Skin epidermis (tissue), 12 donors: ENCODE measurements at regions not wholly inside any gene's neighbourhood (a gene's known extent, or its start where the extent isn't known, plus 50 kb on each side); places are given as distances from the start of the nearest gene placed in this dataset.
A peak's percentile ranks its signal among the peaks of the same experiment; 100 is the strongest.
"Not testable (repeated sequence)": the region's sequence is repeated elsewhere in the genome, so short reads cannot be mapped to it uniquely, and the experiment has no call there.

Source experiments
- H3K27ac ChIP-seq, 21 experiments: fragments of 200-600 bp; sonication (generic) in 11 of 21; one replicate each; pipeline ENCODE4 v1.5.0; 2020; ENCODE audit warnings: mild to moderate bottlenecking in 3 of 21, inconsistent platforms in 2 of 21, moderate library complexity in 2 of 21
- H3K4me3 ChIP-seq, 7 experiments: fragments of 200-600 bp; sonication (generic) in 2 of 7; one replicate each; pipeline ENCODE4 v1.5.0; 2020; ENCODE audit warnings: inconsistent platforms in 2 of 7, mild to moderate bottlenecking in 2 of 7, moderate library complexity in 1 of 7

DNA sequence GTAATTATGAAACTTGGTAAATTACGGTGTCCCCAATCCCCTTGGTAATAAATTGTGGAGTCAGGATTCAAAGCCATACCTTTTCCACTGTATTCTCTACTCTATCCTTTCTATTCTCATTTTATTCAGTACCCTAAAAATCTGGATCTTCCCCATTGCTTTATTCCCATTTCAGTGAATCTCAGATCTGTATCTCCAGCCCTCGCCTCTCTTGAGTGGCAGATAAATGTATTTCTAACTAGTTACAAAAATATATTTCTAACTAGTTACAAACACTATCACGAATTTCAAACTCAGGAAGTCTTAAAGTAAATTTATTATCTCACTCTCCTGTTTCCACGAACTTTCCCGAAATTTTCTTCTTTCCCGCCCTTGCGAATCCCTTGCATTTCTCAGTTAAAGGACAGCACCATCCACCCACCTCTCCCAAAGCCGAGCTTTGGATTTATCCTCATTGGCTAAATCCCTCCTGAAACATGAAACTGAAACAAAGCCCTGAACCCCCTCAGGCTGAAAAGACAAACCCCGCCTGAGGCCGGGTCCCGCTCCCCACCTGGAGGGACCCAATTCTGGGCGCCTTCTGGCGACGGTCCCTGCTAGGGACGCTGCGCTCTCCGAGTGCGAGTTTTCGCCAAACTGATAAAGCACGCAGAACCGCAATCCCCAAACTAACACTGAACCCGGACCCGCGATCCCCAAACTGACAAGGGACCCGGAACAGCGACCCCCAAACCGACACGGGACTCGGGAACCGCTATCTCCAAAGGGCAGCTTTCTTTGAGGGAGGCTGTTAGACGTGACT is 164.3 kb upstream of the PABPC3 start:
- Histone ChIP-seq H3K27ac (no peak overlapping the region), H3K4me3 (no peak overlapping the region)

DNA sequence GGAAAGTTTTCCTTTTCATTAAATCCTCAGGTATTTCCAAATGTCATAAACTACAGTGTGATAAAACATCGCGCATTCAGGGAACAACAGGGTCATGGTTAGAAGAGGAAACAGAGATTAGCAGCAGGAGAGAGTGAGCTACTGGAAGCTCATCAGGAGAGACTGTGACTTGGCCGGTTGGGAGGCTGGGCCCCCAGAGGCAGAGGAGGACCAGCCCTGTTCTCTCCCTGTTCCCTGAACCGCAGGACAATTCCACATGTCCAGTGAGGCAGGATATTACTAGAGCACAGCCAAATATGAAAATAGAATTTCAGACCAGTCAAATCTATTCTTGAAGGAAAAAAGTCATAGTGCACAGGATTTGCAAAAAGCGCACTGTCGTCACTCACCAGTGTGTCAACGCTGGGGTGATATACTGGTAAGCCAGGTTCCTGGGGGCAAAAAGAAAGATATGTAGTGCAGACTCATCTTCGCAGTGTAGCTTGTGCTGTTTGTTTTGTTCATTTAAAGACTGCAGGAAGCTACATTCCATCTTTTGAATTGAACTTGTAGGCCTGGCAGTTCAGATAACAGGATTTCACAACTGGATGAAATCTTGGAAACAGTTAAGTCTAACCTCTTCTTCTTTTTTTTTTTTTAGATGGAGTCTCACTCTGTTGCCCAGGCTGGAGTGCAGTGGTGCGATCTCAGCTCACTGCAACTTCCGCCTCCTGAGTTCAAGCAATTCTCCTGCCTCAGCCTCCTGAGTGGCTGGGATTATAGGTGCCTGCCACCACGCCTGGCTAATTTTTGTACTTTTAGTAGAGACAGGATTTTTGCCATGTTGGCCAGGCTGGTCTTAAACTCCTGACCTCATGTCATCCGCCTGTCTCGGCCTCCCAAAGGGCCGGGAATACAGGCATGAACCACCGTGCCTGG is 162.6 kb upstream of the PABPC3 start:
- H3K27ac ChIP-seq, H3K4me3 ChIP-seq: not testable (repeated sequence)

DNA sequence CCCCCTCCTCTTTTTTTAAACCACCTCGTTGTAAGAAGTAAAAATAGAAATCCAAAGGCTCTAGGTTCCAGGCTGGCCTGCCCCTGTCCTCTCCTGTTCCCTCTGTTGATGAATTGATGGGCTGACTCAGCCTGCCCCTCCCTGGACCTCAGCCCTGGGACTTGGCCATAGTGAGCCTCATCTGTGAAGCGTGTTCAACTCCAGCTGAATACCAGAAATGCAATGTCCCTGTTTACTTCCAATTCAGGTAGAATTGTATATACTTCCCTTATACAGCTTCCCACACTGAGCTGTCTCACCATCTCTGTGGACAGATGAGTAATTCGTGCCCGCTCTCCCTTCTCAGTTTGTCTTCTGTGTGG is 161.9 kb upstream of the PABPC3 start:
- H3K27ac ChIP-seq, H3K4me3 ChIP-seq: not testable (repeated sequence)

DNA sequence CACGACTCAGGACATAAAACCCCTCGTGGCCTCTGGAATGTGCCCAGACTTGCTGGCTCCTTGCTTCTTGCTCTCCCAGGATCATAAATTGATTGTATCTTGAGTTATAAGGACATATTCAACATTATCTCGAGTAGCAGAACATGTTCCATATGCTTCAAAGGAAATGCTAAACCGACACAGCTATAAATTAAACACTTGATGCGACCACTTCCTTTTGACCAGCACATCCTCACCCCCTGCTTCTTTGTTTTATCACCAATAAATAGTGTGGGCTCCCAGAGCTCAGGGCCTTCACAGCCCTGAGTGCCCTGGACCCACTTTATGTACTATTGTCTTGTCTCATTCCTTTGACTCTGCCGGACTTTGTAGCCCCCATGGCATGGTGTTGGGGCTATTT is 157.0 kb upstream of the PABPC3 start:
- Histone ChIP-seq H3K27ac (no peak overlapping the region), H3K4me3 (no peak overlapping the region)

DNA sequence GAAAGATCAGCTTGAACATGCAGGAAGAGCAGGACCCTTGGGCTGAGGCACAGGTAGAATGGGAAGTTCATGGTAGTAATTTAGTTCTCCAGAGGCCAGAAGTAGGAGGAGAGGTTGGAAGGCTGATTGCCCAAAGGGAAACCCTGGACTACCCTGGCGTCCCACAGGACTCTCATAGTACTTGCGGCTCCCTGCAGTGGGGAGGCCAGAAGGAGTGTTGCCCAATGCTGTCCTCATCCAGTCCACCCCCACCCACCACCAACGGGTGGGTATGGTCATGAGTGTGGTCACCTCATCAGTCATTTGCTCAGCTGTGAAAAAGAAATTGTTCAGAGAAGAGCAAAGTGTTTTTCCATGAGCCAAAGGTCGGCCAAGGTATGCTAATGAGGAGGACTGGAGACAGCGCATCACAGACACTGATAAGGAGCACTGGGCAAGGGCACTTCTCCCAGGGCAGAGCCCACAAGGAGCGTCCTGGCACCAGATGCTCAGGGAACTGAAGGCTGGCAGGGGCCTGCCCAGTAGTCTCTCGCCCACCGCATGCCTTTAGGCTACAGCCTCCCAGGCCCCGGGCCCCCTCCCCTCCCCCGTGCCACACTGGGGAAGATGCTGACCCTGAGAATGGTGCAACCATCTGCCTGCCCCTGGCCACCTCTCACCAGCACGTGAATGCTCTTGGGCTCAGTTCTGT is 154.8 kb upstream of the PABPC3 start:
- H3K27ac ChIP-seq, H3K4me3 ChIP-seq: not testable (repeated sequence)

DNA sequence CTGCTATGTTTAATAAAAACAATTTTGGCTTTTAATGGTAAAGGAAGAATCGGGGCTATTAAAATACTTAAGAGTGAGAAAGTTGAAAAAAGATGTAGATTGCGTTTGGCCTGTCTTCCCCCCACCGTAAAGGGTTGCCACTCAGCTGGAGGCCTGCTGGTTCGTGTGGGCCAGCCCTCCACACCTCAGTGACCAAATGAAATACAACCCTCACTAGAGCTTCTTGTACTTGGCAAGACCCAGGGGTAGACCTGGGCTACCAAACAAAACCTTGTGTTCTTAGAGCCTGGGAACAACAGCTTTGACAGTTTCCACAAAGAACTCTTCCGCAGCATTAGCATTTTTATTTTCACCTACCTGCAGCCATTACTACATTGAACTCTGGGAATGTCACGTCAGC is 152.8 kb upstream of the PABPC3 start:
- no peak overlapping the region for H3K27ac ChIP-seq
- H3K4me3 ChIP-seq, result no peak overlapping the region

DNA sequence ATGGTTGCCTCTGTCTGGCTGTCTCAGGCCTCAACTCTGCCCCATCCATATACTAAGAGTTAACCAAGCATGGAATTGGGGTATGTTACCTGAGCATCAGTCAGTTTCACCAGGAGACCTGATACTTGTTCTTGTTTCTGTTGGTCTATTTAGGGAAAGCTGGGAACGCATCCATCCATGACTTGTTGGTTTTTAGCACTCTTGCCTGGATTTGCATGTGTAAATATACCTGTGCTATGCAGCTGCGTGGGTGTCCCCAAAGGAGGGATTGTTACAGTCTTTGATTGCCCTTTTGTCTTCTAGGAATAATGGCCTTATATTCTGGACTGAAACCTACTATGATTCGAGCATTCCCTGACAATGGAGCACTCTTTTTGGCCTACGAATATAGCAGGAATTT is 151.9 kb upstream of the PABPC3 start:
- H3K27ac ChIP-seq, H3K4me3 ChIP-seq: not testable (repeated sequence)

DNA sequence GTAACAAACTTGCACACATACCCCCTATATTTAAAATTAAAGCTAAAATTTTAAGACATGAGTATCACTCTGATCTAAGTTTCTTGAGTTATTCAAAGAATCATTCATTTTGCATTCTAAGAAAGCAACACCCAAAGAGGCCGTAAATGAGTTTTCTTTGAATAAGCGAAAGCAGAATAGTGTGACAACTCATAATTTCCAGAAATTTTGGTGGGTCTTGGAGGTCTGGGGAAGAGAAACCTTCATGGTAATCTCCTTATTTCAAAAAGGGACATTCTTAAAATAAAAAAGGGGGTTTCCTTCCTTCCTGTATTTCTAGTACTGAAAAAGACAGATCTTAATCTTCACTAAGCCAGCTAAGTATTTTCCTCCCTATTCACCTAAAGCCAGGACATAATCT is 147.0 kb upstream of the PABPC3 start:
- H3K27ac ChIP-seq, H3K4me3 ChIP-seq: not testable (repeated sequence)

DNA sequence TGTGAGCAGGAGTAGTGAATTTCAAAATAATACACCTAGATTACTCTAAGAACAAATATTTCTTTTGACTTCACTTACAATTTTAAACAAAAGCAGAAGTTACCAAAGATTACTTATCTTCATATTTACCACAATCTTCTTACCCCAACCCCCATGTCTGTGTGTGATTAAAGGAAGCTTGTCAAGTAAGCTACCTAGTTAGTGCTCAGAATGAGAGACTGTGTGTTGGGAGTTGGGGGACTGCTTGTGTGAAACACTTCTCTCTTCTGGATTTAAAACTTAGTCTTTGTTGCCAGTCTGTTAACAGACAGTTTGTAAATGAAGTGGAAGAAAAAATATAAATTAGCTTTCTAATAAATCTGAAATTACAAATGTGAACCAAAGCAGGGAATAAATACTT is 145.3 kb upstream of the PABPC3 start:
- H3K4me3 ChIP-seq, H3K27ac ChIP-seq: not testable (repeated sequence)

DNA sequence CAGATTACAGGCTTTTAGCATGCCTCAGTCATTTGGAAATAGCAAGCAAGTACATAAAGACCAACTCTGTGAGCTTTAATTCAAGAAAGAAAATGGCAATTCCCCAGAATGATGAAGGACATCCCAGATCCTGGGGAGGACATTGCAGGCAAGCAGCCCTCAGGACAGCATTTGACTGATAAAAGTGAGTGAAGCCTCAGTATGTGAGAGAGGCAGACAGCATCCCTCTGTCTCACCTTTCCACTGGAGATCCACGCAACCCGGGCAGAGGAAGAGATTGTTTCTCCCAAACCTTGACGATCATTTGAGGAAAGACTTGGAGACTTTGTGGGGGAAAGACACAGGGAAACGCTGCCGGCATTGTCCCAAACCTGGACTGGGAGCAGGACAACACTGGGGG is 128.0 kb upstream of the PABPC3 start:
- H3K27ac ChIP-seq, result not testable (repeated sequence)
- peak overlapping the region in 6 of 7 experiments; percentile 7 to 28 (median 18) for H3K4me3 ChIP-seq

DNA sequence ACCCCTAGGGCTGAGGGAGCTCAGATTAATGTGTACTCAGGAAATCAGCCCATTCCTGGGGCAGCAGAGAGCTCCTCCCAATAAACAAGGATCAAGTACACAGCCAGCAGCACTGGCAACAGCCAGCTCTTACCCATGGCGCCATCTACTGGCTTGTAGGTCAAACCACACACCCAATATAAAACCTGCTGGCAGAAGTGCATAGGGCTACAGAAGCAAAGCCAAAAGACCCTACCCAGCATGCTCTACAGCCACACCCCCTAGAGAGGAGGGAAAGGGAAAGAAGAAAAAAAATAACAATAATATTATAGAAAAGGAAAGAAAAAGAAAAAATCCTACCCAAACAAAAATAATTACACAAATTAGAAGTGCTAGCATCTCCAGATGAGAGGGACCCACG is 127.5 kb upstream of the PABPC3 start:
- H3K27ac ChIP-seq, result not testable (repeated sequence)
- peak overlapping the region in 4 of 7 experiments; percentile 7 to 28 (median 26) for H3K4me3 ChIP-seq

DNA sequence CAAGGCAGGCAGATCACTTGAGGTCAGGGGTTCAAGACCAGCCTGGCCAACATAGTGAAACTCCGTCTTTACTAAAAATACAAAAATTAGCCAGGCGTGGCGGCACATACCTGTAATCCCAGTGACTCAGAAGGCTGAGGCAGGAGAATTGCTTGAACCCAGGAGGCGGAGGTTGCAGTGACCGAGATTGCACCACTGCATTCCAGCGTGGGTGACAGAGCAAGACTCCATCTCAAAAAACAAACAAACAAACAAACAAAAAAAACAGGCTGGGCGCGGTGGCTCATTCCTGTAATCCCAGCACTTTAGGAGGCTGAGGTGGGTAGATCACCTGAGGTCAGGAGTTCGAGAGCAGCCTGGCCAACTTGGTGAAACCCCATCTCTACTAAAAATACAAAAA is 122.8 kb upstream of the PABPC3 start:
- not testable (repeated sequence) for H3K27ac ChIP-seq, H3K4me3 ChIP-seq

DNA sequence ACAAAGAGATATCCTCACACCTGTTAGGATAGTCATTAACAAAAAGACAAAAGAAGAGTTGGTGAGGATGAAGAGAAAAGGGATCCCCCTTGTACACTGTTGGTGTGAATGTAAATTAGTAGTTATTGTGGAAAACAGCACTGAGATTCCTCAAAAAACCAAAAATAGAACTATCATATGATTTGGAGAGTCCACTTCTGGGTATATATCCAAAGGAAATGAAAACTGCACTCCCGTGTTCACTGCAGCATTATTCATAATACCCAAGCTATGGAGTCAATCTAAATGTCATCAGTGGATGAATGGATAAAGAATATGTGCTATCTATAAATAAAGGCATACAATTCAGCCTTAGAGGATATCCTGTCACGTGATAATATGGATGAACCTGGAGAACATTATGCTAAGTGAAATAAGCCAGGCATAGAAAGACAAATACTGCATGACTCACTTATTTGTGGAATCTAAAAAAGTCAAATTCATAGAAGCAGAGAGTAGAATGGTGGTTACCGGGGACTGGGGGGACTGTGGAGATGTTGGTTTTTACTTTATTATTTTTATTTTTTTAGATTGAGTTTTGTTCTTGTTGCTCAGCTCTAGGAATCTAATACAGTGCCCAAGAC is 114.6 kb upstream of the PABPC3 start:
- H3K27ac ChIP-seq, H3K4me3 ChIP-seq: not testable (repeated sequence)

DNA sequence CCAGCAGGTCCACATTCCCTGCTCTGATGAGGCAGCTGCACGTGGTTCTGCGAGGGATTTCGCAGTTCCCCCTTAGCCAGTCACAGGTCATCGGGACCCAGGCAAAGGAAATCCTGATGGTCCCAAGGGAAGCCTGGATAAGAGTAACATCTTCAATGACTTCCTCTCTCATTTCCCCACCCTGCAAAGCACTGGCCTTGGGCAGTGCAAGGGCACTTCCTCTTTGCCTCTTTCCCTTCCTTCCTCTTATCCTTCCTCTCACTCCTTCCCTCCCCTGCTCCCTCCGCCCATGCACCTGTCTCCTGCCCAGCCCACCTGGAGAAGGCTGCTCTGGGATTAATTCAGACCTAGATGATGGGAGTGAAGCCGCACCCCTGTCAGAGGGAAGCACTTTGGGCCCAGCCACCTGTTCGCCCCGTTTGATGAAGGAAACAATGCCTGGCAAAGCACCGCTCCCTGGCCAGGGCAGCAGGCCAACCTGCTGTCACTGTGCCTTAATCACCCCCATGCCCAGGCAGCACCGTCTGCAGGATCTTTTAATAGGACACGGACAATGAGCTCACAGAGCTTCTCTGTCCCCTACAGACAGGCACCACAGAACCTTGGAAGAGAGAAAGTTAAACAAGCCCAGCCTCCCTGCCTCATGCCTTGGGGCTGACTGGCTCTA is 113.5 kb upstream of the PABPC3 start:
- Histone ChIP-seq H3K27ac (no peak overlapping the region), H3K4me3 (no peak overlapping the region)

DNA sequence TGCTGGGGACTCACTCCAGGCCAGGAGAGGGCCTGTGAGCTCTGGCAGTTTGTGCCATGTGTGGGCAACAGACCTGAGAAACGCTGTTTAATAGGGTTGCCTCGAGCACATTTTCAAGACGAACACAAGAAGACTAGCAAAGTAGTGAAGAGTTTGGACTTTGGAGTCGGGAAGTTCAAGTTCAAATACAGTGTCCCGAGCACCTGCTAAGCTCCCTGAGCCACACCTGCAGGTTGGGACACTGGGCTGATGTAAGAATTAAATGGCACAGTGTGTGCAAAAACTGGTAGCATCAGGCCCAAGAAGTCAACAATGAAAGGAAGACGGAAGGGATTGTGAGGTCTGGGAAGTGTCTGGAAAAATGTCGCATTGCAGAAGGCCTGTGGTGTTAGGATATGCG is 112.8 kb upstream of the PABPC3 start:
- Histone ChIP-seq H3K27ac (no peak overlapping the region), H3K4me3 (no peak overlapping the region)

DNA sequence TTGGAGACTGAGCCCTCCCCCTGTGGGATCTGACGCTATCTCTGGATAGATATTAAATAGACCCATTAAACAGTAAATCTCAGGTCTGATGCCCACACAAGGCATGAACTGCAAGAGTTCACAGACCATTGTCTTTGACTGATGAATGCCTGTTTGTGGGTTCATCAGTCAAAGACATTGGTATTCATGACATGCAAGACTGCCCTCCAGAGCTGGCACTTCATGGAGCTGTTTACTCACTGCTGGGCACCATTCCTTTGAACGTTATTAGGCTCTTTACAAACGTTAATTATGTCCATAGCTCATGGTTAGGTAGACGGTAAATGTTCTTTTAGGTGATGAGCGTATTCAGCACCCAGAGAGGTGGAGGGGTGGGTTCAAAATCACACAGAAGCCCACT is 111.8 kb upstream of the PABPC3 start:
- H3K4me3 ChIP-seq, result no peak overlapping the region
- no peak overlapping the region for H3K27ac ChIP-seq

DNA sequence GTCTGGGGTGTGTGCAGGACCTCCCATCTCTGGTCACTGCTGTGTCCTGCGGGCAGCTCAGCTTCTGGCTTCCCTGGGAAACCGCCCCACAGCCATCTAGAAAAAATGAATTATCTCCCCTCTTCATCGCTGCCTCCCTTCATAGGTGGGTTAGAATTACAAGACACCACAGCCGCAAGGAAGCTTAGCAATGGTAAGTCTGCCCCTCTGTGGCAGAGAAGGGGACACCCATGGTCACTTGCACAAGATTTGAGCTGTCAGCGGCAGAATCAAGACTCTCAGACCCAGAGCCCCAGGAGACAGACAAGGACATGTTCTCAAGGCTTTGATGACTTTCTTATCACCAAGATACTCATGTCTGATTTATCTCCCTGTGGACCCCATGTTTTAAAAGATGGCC is 110.8 kb upstream of the PABPC3 start:
- Histone ChIP-seq H3K27ac (no peak overlapping the region), H3K4me3 (no peak overlapping the region)

DNA sequence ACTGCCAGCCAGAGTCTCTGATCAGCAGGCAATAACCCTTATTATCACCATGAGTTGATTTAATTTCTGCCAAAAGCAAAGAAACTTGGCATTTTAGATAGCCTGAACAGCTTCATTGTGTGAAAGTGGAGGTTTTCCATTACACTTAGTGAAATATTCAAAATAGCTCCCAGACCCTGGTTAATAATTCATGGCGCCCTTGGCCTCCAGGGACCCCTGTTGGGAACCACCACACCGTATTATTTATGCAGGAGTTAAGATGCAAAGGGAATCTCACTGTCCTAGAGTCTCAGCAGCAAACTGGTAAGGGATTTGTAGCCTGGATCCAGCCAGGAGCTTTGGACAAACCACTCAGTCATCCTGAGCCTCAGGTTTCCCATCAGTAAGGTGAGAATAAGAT is 110.0 kb upstream of the PABPC3 start:
- no peak overlapping the region for H3K27ac ChIP-seq
- H3K4me3 ChIP-seq, result no peak overlapping the region

DNA sequence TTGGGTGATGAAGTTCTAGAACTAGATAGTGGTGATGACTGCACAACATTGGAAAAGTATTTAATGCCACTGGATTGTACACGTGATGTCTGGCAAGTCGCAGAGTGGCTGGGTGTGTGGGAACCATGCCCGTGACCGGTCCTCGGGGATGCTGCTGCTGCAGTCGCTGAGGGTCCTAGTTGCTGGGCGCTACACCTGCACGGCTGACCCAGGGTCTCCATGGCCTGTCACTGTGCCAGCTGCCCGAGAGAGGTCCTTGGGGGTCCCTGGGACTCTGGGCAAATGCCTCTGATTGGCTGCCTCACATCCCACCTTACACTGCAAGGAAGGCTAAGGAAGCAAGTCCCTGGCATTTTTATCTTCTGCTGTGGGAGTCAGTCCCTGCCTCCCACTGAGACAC is 109.1 kb upstream of the PABPC3 start:
- no peak overlapping the region for H3K4me3 ChIP-seq

DNA sequence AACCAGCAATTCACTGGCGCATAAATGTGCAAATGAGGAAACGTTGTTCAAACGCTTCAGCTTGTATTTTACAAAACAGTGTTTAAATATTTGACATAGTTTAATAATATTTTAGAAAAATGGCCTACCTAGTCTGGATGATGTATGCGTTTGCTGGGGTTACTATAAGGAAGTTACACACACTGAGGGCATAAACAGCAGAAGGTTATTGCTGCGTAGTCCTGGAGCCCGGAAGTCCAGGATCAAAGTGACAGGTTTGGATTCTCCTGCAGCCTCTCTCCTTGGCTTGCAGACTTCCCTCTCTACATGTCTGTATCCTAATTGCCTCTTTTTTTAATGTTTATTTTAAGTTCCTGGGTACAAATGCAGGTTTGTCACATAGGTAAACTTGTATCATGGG is 106.0 kb upstream of the PABPC3 start:
- not testable (repeated sequence) for H3K27ac ChIP-seq

More for the DNA sequence above, 109.1 kb upstream of the PABPC3 start:
- no peak overlapping the region for H3K27ac ChIP-seq

More for the DNA sequence above, 106.0 kb upstream of the PABPC3 start:
- H3K4me3 ChIP-seq, result not testable (repeated sequence)
